Adipocyte (in vitro differentiated cells): ENCODE measurements at regions not wholly inside any gene's neighbourhood (a gene's known extent, or its start where the extent isn't known, plus 50 kb on each side); places are given as distances from the start of the nearest gene placed in this dataset.

Experiments
- DNase-seq: peaks from one replicate; pipeline ENCODE4 v3.0.0-alpha.2; 2015; ENCODE audit warnings: low read depth
- H3K27me3 ChIP-seq: replicated peaks from 2 replicates; pipeline ENCODE4 v1.7.0; 2013; ENCODE audit warnings: mild to moderate bottlenecking, low read length, moderate library complexity; ENCODE audit not compliant: control insufficient read depth, insufficient read depth
- H3K36me3 ChIP-seq: 2 replicates; pipeline ENCODE4 v1.7.0; 2013; ENCODE audit warnings: low read length, mild to moderate bottlenecking, moderate library complexity; ENCODE audit not compliant: control insufficient read depth, insufficient read depth, severe bottlenecking
- H3K4me1 ChIP-seq: 2 replicates; pipeline ENCODE4 v1.7.0; 2013; ENCODE audit warnings: mild to moderate bottlenecking, low read length, moderate library complexity; ENCODE audit not compliant: control insufficient read depth, insufficient read depth
- H3K4me3 ChIP-seq: 2 replicates; pipeline ENCODE4 v1.7.0; 2013; ENCODE audit warnings: mild to moderate bottlenecking, low read length, moderate library complexity
- H3K9ac ChIP-seq: 2 replicates; pipeline ENCODE4 v1.7.0; 2013; ENCODE audit warnings: mild to moderate bottlenecking, low read length, moderate library complexity
- H3K9me3 ChIP-seq: 2 replicates; pipeline ENCODE4 v1.7.0; 2013; ENCODE audit warnings: mild to moderate bottlenecking, low read length, moderate library complexity; ENCODE audit not compliant: control insufficient read depth

DNA sequence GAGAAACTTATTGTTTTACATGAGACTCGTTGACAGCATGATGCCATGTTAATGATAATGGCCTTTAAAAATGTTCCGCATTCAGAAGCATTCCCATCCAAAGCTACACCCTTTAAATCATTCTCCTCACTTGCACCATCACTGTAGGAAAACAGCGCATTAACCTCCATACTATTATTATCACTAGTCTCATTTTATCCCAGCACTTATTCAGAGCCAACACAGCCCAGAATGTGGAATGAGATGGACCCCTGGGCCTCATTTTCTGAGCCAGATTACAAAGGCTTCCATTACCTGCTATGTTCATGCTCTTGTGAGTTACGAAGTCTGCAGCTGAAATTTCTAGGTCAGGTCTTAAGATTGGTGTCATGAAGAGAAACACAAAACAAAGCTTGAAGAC lies 159.4 kb downstream of the HS3ST3A1 start:
- no peaks in the 10 kb centered on the region for H3K36me3 ChIP-seq
- DNase-seq = no peak
- H3K4me1 ChIP-seq = no peaks in the 10 kb centered on the region
- no peaks in the 10 kb centered on the region for H3K9me3 ChIP-seq
- no peaks in the 10 kb centered on the region for H3K27me3 ChIP-seq
- H3K9ac ChIP-seq = no peak overlapping the region
- no peak overlapping the region for H3K4me3 ChIP-seq

GRCh38 chr17:13441873-13442272 lies 159.9 kb downstream of the HS3ST3A1 start:
- H3K9me3 ChIP-seq = no peaks in the 10 kb centered on the region
- no peak overlapping the region for H3K4me3 ChIP-seq
- DNase-seq = no peak
- H3K9ac ChIP-seq = no peak overlapping the region
- no peaks in the 10 kb centered on the region for H3K36me3 ChIP-seq
- H3K27me3 ChIP-seq = no peaks in the 10 kb centered on the region
- no peaks in the 10 kb centered on the region for H3K4me1 ChIP-seq

DNA sequence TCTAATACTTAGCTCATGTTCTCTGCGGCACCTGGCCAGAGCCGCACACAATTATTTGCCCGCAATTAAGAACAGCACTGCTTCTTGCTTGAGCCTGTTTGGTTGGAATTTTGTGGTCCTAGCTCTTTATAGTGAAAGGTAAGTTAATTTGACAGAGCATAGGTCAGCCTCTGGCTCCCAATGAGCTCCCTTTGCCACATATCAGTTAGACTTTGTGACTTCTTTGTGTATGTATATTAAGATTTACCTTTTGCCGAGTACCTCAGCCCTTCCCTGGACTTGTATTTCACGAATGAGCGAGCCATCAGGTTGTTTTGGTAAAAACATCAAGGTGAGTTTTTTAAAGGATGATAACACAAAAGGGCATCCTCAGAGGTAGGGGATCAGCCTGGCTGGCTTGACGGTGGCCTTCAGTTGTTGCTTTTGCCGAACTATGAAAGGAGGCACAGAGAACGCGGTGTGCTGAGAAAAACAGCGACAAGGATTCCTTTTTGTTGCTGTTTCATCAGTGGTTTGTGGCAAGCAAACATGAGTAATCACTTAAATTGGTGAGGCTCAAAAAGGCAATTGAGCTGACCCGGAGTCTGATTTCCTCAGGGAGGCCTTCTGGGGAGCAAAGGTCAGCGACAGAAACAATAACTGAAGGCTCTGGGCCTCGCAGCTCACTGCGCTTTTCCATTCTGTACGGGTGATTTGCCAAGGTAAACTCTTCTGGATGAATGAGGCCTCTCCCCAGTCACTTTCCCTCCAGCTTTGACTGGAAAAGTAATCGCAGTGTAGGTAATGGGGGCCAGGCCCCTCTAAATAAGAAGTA lies 163.6 kb downstream of the HS3ST3A1 start:
- no peak overlapping the region for H3K4me3 ChIP-seq
- no peaks in the 10 kb centered on the region for H3K4me1 ChIP-seq
- H3K9me3 ChIP-seq = no peaks in the 10 kb centered on the region
- H3K27me3 ChIP-seq = no peaks in the 10 kb centered on the region
- H3K36me3 ChIP-seq = no peaks in the 10 kb centered on the region
- no peak for DNase-seq
- no peak overlapping the region for H3K9ac ChIP-seq

DNA sequence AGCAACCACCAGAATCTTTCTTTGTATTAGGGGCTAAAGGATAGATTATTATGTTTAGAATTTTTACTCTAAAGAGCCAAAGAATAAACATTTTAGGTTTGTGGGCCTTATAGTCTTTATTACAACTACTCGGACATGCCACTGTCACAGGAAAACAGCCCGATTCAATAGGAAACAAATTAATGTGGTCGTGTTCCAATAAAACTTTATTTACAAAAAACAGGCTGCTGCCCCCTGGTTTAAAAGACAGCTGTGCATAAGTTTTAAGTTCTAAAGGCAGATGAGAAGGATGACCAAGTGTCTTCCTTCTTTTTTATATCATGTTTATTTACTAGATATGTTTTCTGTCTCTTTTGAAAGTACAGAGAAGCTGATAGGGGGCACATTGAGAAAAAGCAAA lies 166.5 kb downstream of the HS3ST3A1 start:
- no peak for DNase-seq
- H3K9me3 ChIP-seq = no peaks in the 10 kb centered on the region
- no peak overlapping the region for H3K4me3 ChIP-seq
- no peaks in the 10 kb centered on the region for H3K4me1 ChIP-seq
- no peaks in the 10 kb centered on the region for H3K36me3 ChIP-seq
- no peaks in the 10 kb centered on the region for H3K27me3 ChIP-seq
- H3K9ac ChIP-seq = no peak overlapping the region

- Histone ChIP-seq H3K27me3 (no peaks in the 10 kb centered on the region), H3K4me3 (peak overlapping the region; percentile 28), H3K36me3 (no peaks in the 10 kb centered on the region), H3K9me3 (no peaks in the 10 kb centered on the region), H3K9ac (peak overlapping the region; percentile 56), H3K4me1 (peaks cover 21% of the 10 kb centered on the region)
- peak; percentile 90 for DNase-seq
Measured at GRCh38 chr17:13429201-13429600, 172.5 kb downstream of the HS3ST3A1 start.

DNA sequence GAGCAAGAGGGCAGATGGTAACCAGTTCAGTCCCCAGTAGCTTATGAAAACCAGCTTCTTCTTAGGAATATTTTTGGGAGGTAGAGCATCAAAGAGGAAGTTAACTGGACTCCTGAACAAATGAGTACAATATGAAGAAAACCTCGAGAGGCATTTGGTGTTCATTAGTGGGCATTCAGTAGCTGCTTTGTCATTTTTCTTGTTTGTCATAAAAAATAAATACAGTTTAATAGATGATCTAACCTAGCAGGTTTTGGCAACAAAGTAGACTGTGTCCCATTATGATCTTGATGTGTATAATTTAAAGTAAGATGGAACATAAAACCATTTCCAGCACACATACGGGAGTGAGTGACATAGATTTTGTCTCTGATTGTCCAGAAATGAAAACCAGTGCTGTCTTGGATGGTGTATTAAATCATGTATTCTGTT lies 173.1 kb downstream of the HS3ST3A1 start:
- Histone ChIP-seq H3K4me1 (peaks cover 21% of the 10 kb centered on the region), H3K4me3 (peak overlapping the region; percentile 50), H3K36me3 (no peaks in the 10 kb centered on the region), H3K9ac (peak overlapping the region; percentile 75), H3K27me3 (no peaks in the 10 kb centered on the region), H3K9me3 (no peaks in the 10 kb centered on the region)
- peak; percentile 34 for DNase-seq

DNA sequence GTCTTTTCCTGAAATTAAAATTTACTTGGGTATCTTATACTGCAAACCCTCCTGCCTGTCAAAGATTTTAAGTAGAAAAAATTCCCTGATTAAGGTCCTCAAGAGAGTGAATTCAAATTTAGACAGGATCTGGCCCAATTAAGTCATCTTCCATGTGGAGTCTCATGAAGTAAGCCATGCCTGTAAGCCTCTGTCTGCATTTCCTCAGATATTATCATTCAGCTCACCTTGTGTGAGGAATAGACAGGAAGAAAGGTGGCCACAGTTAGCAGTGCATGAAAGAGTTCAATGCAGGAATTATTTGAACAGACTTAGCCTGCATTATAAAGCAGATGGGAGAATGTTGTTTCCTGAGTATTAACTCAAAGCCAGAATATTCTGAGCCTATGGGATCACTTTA lies 174.7 kb downstream of the HS3ST3A1 start:
- DNase-seq = no peak
- H3K36me3 ChIP-seq = no peaks in the 10 kb centered on the region
- H3K4me1 ChIP-seq = peaks cover 21% of the 10 kb centered on the region
- H3K4me3 ChIP-seq = no peak overlapping the region
- H3K27me3 ChIP-seq = no peaks in the 10 kb centered on the region
- no peaks in the 10 kb centered on the region for H3K9me3 ChIP-seq
- H3K9ac ChIP-seq = no peak overlapping the region

GRCh38 chr17:13425390-13425789 lies 176.3 kb downstream of the HS3ST3A1 start:
- no peak overlapping the region for H3K9ac ChIP-seq
- no peak for DNase-seq
- no peaks in the 10 kb centered on the region for H3K36me3 ChIP-seq
- H3K9me3 ChIP-seq = no peaks in the 10 kb centered on the region
- H3K27me3 ChIP-seq = no peaks in the 10 kb centered on the region
- H3K4me1 ChIP-seq = peaks cover 36% of the 10 kb centered on the region
- H3K4me3 ChIP-seq = no peak overlapping the region

DNA sequence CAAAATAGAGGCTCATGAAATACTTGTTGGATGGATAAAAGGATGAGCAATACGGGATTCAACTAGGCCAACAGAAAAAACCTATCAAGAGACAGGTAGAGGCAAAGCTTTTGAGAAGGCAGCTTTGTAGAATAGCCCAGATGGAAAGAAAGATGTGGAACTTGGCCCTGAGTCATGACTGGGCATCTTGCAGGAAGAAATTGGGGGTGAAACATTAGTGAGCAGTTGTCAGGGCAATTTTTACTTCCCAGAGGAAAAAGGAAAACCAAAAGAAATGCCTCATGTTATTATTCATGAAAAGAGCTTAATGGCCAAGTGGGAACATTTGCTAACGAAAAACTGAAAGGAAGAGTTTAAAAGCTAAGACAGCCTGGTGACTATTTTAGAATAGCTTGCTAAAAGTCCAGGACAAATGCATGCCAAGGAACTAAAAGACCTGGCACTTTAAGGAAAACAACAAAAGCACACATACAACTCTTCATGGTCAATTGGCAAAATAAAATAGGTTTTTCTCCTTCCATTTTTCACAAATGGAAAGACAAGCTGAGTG lies 180.1 kb downstream of the HS3ST3A1 start:
- no peak for DNase-seq
- Histone ChIP-seq H3K9ac (no peak overlapping the region), H3K4me1 (peaks cover 24% of the 10 kb centered on the region), H3K36me3 (no peaks in the 10 kb centered on the region), H3K4me3 (no peak overlapping the region), H3K9me3 (no peaks in the 10 kb centered on the region), H3K27me3 (no peaks in the 10 kb centered on the region)

DNA sequence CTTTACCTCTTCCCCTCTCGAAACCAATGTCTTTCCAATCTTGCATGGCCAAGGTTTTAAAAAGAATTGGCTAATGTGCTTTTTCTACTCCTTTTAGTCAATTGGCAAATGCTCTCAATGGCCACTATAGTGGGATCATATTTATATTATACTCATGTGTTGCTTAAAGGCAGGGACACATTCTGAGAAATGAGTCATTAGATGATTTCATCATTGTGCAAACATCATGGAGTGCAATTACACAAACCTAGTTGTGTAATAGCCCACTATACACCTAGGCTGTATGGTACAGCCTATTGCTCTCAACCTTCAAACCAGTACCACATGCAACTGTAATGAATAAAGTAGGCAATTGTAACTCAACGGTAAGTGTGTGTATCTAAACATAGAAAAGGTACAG lies 180.9 kb downstream of the HS3ST3A1 start:
- peaks cover 31% of the 10 kb centered on the region for H3K4me1 ChIP-seq
- H3K9me3 ChIP-seq = no peaks in the 10 kb centered on the region
- H3K4me3 ChIP-seq = peak overlapping the region; percentile 21
- no peak overlapping the region for H3K9ac ChIP-seq
- no peaks in the 10 kb centered on the region for H3K27me3 ChIP-seq
- peak; percentile 89 for DNase-seq
- no peaks in the 10 kb centered on the region for H3K36me3 ChIP-seq

DNA sequence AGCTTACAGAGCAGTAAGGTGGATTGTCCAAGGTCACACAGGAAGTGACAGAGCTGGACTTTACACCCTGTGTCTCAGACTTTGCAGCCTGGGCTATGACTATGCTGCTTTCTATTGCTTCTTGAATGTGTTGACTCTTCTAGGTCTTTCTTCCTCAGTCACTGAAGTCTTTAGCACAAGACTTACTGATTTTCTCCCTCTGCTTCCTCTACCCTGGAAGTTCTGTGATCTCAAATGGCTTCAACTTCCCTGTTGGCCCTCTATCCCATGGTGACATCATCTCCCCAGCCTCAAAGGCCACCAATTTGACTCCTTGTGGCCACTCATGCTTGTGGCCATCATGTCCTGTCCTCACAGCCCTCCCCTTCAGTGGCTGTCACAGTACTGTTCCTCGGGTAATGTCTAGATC lies 181.3 kb downstream of the HS3ST3A1 start:
- H3K9me3 ChIP-seq = no peaks in the 10 kb centered on the region

More for the DNA sequence above, 181.3 kb downstream of the HS3ST3A1 start:
- H3K36me3 ChIP-seq = no peaks in the 10 kb centered on the region
- no peak overlapping the region for H3K9ac ChIP-seq
- peaks cover 34% of the 10 kb centered on the region for H3K4me1 ChIP-seq
- H3K27me3 ChIP-seq = no peaks in the 10 kb centered on the region
- peak overlapping the region; percentile 21 for H3K4me3 ChIP-seq
- no peak for DNase-seq
